Right atrium auricular region (tissue), 2 donors: ENCODE measurements at regions not wholly inside any gene's neighbourhood (a gene's known extent, or its start where the extent isn't known, plus 50 kb on each side); places are given as distances from the start of the nearest gene placed in this dataset.

Experiments
- DNase-seq: peaks from one replicate; pipeline ENCODE4 v3.0.0-alpha.2; 2019; ENCODE audit warnings: low spot score
- H3K27ac ChIP-seq, 2 donors: fragments of 200-600 bp; sonication (generic); 1 replicate in 1 of 2; 2 replicates in 1 of 2; pipeline ENCODE4 v1.5.1; 2016 to 2019
- H3K27me3 ChIP-seq, 2 donors: fragments of 200-600 bp; sonication (generic); one replicate each; pipeline versions ENCODE4 v1.5.1 to v1.6.0; 2017 to 2019
- H3K36me3 ChIP-seq: fragments of 200-600 bp; sonication (generic); one replicate; pipeline ENCODE4 v1.5.1; 2016
- H3K4me1 ChIP-seq, 2 donors: fragments of 200-600 bp; sonication (generic); one replicate each; pipeline versions ENCODE4 v1.5.1 to v1.6.0; 2017 to 2019
- H3K4me3 ChIP-seq, 2 donors: fragments of 200-600 bp; sonication (generic); 1 replicate in 1 of 2; 2 replicates in 1 of 2; pipeline ENCODE4 v1.5.1; 2017 to 2019; ENCODE audit warnings: mild to moderate bottlenecking in 1 of 2, moderate library complexity in 1 of 2
- H3K9me3 ChIP-seq, 2 donors: fragments of 200-600 bp; sonication (generic); one replicate each; pipeline ENCODE4 v1.5.1; 2019
- TF ChIP-seq, protein P1 (sequence below), 2 donors: fragments of 200-600 bp; sonication (generic); IDR thresholded peaks; one replicate each; pipeline ENCODE4 v1.5.1; 2019; ENCODE audit warnings: antibody characterized with exemption in 2 of 2

DNA sequence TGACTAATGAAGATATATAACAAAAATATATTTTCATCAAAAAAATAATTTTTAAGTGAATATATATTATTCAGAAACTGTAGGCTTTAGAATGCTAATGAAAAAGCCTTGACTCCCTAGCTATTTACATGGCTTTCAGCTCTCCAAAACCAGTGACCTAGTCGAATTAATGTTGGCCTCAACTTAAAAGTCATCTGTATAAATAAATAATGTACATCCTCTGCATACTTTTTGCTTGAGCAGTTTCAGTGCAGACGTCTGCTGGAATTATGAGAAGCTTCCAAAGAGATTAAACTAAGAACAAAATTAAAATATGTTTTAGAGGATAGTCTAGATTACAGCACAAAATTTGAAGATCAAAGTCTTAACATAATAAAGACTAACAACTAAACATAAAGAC is 520.4 kb upstream of the ALCAM start:
- Histone ChIP-seq H3K27ac (no peak overlapping the region), H3K4me3 (no peak overlapping the region), H3K27me3 (no peaks in the 10 kb centered on the region), H3K9me3 (no peaks in the 10 kb centered on the region), H3K36me3 (no peaks in the 10 kb centered on the region), H3K4me1 (no peaks in the 10 kb centered on the region)
- TF ChIP-seq, protein P1, sequence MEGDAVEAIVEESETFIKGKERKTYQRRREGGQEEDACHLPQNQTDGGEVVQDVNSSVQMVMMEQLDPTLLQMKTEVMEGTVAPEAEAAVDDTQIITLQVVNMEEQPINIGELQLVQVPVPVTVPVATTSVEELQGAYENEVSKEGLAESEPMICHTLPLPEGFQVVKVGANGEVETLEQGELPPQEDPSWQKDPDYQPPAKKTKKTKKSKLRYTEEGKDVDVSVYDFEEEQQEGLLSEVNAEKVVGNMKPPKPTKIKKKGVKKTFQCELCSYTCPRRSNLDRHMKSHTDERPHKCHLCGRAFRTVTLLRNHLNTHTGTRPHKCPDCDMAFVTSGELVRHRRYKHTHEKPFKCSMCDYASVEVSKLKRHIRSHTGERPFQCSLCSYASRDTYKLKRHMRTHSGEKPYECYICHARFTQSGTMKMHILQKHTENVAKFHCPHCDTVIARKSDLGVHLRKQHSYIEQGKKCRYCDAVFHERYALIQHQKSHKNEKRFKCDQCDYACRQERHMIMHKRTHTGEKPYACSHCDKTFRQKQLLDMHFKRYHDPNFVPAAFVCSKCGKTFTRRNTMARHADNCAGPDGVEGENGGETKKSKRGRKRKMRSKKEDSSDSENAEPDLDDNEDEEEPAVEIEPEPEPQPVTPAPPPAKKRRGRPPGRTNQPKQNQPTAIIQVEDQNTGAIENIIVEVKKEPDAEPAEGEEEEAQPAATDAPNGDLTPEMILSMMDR (IDR thresholded peaks at IDR 0.05), result no peak
- no peak for DNase-seq

- H3K9me3 ChIP-seq, result no peaks in the 10 kb centered on the region
- H3K36me3 ChIP-seq, result no peaks in the 10 kb centered on the region
- no peak overlapping the region for H3K27ac ChIP-seq
- TF ChIP-seq, protein P1 (IDR thresholded peaks at IDR 0.05), result no peak
- DNase-seq, result no peak
- H3K4me1 ChIP-seq, result no peaks in the 10 kb centered on the region
- H3K27me3 ChIP-seq, result no peaks in the 10 kb centered on the region
- no peak overlapping the region for H3K4me3 ChIP-seq
Measured at GRCh38 chr3:104849070-104849469, 517.6 kb upstream of the ALCAM start.

DNA sequence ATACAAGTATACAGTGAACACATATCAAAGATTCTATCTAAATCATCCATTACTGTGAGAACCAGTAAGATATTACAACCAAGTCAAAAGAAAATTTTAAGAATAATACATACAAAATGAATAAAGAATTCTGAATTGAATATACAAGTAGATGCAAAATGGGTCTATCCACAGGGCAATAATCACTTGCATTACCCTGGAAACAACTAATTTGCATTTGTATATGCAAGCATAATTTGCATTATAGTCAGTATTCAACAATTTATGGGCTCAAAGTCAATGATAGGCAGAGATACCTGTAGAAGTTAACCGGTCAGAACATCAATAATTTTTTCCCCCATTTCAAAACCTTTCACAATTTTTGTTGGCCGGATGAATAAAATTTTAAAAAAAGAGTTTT is 512.2 kb upstream of the ALCAM start:
- no peak overlapping the region for H3K27ac ChIP-seq
- no peaks in the 10 kb centered on the region for H3K9me3 ChIP-seq
- DNase-seq, result no peak
- TF ChIP-seq, protein P1 (IDR thresholded peaks at IDR 0.05), result no peak
- no peaks in the 10 kb centered on the region for H3K4me1 ChIP-seq
- H3K4me3 ChIP-seq, result no peak overlapping the region
- no peaks in the 10 kb centered on the region for H3K36me3 ChIP-seq
- no peaks in the 10 kb centered on the region for H3K27me3 ChIP-seq

- H3K36me3 ChIP-seq, result no peaks in the 10 kb centered on the region
- TF ChIP-seq, protein P1 (IDR thresholded peaks at IDR 0.05), result no peak
- DNase-seq, result no peak
Measured at GRCh38 chr3:104855702-104856101, 511.0 kb upstream of the ALCAM start.

DNA sequence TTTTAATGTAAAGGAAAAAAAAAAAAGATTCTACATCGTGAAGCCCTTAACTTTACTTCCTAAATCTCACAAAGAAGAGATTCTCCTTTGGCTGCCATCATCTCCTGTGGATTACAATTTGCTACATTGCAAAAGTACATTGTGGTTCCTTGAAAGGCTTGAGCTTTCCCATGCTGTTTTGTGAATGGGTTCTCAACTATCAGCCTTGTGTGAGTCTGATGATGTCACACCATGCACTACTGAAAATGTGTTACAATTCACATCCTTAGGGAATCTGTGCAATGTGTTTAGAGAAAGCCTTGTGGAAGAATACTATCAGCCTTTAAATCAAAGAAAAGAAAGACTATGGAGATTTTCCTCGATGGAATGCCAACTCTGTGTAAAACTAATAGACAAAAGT is 510.0 kb upstream of the ALCAM start:
- Histone ChIP-seq H3K27ac (no peak overlapping the region), H3K36me3 (no peaks in the 10 kb centered on the region), H3K4me3 (no peak overlapping the region), H3K27me3 (no peaks in the 10 kb centered on the region), H3K9me3 (no peaks in the 10 kb centered on the region), H3K4me1 (no peaks in the 10 kb centered on the region)
- TF ChIP-seq, protein P1 (IDR thresholded peaks at IDR 0.05), result no peak
- DNase-seq, result no peak

More at GRCh38 chr3:104855702-104856101, 511.0 kb upstream of the ALCAM start:
- Histone ChIP-seq H3K27me3 (no peaks in the 10 kb centered on the region), H3K4me1 (no peaks in the 10 kb centered on the region), H3K9me3 (no peaks in the 10 kb centered on the region), H3K27ac (no peak overlapping the region), H3K4me3 (no peak overlapping the region)

DNA sequence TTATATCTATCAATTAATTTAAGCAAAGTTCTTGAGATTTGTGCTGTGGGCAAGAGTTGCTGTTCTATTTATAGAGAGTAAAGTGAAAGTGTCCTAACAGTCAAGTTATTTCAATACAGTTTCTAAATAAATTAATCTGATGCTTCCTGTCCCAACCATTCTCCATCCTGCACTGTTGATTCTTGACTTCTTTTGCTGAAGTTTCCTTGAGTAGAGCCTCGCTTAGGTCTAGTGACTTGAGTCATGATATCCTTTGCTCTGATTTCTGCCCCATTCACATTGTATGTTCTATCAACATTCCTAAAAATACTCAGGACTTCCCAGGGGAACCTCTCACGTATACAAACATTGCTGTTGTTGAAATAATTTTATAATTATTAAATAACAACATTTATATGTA is 498.4 kb upstream of the ALCAM start:
- TF ChIP-seq, protein P1 (IDR thresholded peaks at IDR 0.05), result no peak
- no peak for DNase-seq
- H3K4me1 ChIP-seq, result no peaks in the 10 kb centered on the region

More for the DNA sequence above, 498.4 kb upstream of the ALCAM start:
- no peak overlapping the region for H3K4me3 ChIP-seq
- no peak overlapping the region for H3K27ac ChIP-seq
- H3K36me3 ChIP-seq, result no peaks in the 10 kb centered on the region
- H3K27me3 ChIP-seq, result no peaks in the 10 kb centered on the region
- H3K9me3 ChIP-seq, result no peaks in the 10 kb centered on the region
